OCI-LY1 (cell line): ENCODE measurements at regions not wholly inside any gene's neighbourhood (a gene's known extent, or its start where the extent isn't known, plus 50 kb on each side); places are given as distances from the start of the nearest gene placed in this dataset.
"Not testable (repeated sequence)": the region's sequence is repeated elsewhere in the genome, so short reads cannot be mapped to it uniquely, and the experiment has no call there.

Experiments
- H2AFZ ChIP-seq: fragments of 200-600 bp; sonication (generic), shearing (Covaris generic); 2 replicates; pipeline ENCODE4 v1.6.0; 2014; ENCODE audit warnings: antibody characterized with exemption, mild to moderate bottlenecking, low read length
- H3F3A ChIP-seq: fragments of 200-600 bp; sonication (generic), shearing (Covaris generic); 2 replicates; pipeline ENCODE4 v1.6.0; 2014; ENCODE audit warnings: mild to moderate bottlenecking, antibody characterized with exemption, low read length, moderate library complexity; ENCODE audit not compliant: insufficient read depth
- H3K27ac ChIP-seq: fragments of 200-600 bp; sonication (generic); 2 replicates; pipeline ENCODE4 v1.5.1; 2014; ENCODE audit warnings: low read length, mixed run types, mild to moderate bottlenecking, low read depth; ENCODE audit not compliant: poor library complexity, severe bottlenecking
- H3K27me3 ChIP-seq: fragments of 200-600 bp; sonication (generic); 2 replicates; pipeline ENCODE4 v1.6.0; 2014; ENCODE audit warnings: antibody characterized with exemption, mild to moderate bottlenecking, low read length, moderate library complexity; ENCODE audit not compliant: insufficient read depth
- H3K36me3 ChIP-seq: fragments of 200-600 bp; sonication (generic); 2 replicates; pipeline ENCODE4 v1.6.1; 2014; ENCODE audit warnings: mild to moderate bottlenecking, antibody characterized with exemption, low read length, moderate library complexity, mixed read lengths; ENCODE audit not compliant: insufficient read depth
- H3K4me1 ChIP-seq: fragments of 200-600 bp; sonication (generic); 2 replicates; pipeline ENCODE4 v1.5.1; 2014; ENCODE audit warnings: mild to moderate bottlenecking, low read length, moderate library complexity; ENCODE audit not compliant: insufficient read depth, severe bottlenecking
- H3K4me2 ChIP-seq: fragments of 200-600 bp; sonication (generic), shearing (Covaris generic); 2 replicates; pipeline ENCODE4 v1.6.1; 2014; ENCODE audit warnings: low read length
- H3K4me3 ChIP-seq: fragments of 200-600 bp; sonication (generic); 2 replicates; pipeline ENCODE4 v1.5.1; 2014; ENCODE audit warnings: low read length, low read depth, mild to moderate bottlenecking, mixed read lengths; ENCODE audit not compliant: poor library complexity, severe bottlenecking
- H3K79me2 ChIP-seq: fragments of 200-600 bp; shearing (Covaris generic); 2 replicates; pipeline ENCODE4 v1.6.1; 2016; ENCODE audit warnings: mixed run types, low read length, mixed read lengths; ENCODE audit not compliant: insufficient read depth
- H3K9ac ChIP-seq: fragments of 200-600 bp; sonication (generic), shearing (Covaris generic); 2 replicates; pipeline ENCODE4 v1.6.1; 2014; ENCODE audit warnings: mild to moderate bottlenecking, low read length, mixed read lengths
- H3K9me2 ChIP-seq: fragments of 200-600 bp; sonication (generic), shearing (Covaris generic); 2 replicates; pipeline ENCODE4 v1.6.1; 2014; ENCODE audit warnings: low read depth, mild to moderate bottlenecking, low read length, mixed read lengths
- H3K9me3 ChIP-seq: fragments of 200-600 bp; shearing (Covaris generic); 2 replicates; pipeline ENCODE4 v1.6.1; 2014; ENCODE audit warnings: low read length, mixed read lengths
- H4K20me1 ChIP-seq: fragments of 200-600 bp; sonication (generic), shearing (Covaris generic); 2 replicates; pipeline ENCODE4 v1.6.0; 2016; ENCODE audit warnings: mild to moderate bottlenecking, low read length; ENCODE audit not compliant: insufficient read depth
- EZH2 ChIP-seq: fragments of 200-600 bp; sonication (generic), shearing (Covaris generic); IDR thresholded peaks from 2 replicates; pipeline ENCODE4 v1.8.0; 2017; ENCODE audit warnings: borderline replicate concordance, mixed run types, mild to moderate bottlenecking, antibody characterized with exemption, low read length, moderate library complexity, mixed read lengths
- TF ChIP-seq, protein P1 (sequence below): fragments of 200-600 bp; sonication (generic), shearing (Covaris generic); IDR thresholded peaks from 2 replicates; pipeline ENCODE4 v1.5.1; 2017; ENCODE audit warnings: mild to moderate bottlenecking, antibody characterized with exemption, low read length, moderate library complexity, mixed read lengths

DNA sequence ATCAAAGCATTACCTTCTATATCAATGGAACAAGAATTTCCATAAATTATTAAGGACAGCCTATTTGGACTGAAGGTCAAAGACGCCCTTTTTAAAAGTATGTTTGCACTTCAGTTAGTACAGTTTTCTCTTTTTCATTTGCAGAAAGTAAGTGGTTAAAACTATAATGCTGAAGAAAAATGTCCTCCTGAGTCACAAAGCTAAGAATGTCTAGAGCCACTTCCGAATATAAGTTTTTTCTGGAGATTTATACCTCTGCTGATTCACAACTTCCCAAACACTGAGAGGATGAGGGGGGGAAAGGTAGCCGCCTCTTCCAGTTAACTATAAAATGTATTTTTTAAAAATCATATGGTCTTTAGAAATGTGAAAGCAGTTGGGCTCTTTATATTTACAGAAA, 84.9 kb downstream of the DUSP6 start:
- Histone ChIP-seq H3K9me2 (no peaks in the 10 kb centered on the region), H3K4me2 (no peak overlapping the region), H3K79me2 (no peaks in the 10 kb centered on the region), H3K27ac (no peak overlapping the region), H3K36me3 (no peaks in the 10 kb centered on the region), H2AFZ (no peak overlapping the region), H3K9ac (no peak overlapping the region), H3K4me1 (no peaks in the 10 kb centered on the region), H4K20me1 (no peaks in the 10 kb centered on the region), H3F3A (no peaks in the 10 kb centered on the region), H3K9me3 (no peaks in the 10 kb centered on the region; the same call in 1 of the 2 replicates), H3K4me3 (no peak overlapping the region), H3K27me3 (no peaks in the 10 kb centered on the region)
- TF ChIP-seq, protein P1, sequence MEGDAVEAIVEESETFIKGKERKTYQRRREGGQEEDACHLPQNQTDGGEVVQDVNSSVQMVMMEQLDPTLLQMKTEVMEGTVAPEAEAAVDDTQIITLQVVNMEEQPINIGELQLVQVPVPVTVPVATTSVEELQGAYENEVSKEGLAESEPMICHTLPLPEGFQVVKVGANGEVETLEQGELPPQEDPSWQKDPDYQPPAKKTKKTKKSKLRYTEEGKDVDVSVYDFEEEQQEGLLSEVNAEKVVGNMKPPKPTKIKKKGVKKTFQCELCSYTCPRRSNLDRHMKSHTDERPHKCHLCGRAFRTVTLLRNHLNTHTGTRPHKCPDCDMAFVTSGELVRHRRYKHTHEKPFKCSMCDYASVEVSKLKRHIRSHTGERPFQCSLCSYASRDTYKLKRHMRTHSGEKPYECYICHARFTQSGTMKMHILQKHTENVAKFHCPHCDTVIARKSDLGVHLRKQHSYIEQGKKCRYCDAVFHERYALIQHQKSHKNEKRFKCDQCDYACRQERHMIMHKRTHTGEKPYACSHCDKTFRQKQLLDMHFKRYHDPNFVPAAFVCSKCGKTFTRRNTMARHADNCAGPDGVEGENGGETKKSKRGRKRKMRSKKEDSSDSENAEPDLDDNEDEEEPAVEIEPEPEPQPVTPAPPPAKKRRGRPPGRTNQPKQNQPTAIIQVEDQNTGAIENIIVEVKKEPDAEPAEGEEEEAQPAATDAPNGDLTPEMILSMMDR = no peak
- TF ChIP-seq EZH2 = no peak

DNA sequence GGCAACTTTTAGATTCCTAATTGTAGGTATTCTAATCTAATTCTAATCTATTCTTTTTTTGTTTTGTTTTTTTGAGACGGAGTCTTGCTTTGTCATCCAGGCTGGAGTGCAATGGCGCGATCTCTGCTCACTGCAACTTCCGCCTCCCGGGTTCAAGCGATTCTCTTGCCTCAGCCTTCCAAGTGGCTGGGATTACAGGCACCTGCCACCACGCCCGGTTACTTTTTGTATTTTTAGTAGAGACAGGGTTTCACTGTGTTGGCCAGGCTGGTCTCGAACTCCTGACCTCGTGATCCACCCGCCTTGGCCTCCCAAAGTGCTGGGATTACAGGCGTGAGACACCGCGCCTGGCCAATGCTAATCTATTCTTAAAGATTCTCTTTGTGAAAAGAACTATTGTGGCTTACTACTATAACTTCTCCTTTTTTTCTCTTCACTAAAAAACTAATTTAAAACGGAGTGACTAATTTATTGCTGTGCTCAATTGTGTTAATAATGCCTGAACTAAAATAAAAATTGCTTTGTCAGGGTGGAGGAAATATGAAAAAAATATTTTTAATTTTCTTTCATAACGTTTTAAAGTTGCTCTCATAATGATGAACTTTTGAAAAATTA, 85.6 kb downstream of the DUSP6 start:
- not testable (repeated sequence) for H3K4me1 ChIP-seq, H4K20me1 ChIP-seq, H3F3A ChIP-seq, H3K4me2 ChIP-seq, H3K4me3 ChIP-seq, H3K9me2 ChIP-seq, H3K27me3 ChIP-seq, H3K27ac ChIP-seq, H2AFZ ChIP-seq, H3K9me3 ChIP-seq, H3K79me2 ChIP-seq, H3K9ac ChIP-seq, H3K36me3 ChIP-seq

DNA sequence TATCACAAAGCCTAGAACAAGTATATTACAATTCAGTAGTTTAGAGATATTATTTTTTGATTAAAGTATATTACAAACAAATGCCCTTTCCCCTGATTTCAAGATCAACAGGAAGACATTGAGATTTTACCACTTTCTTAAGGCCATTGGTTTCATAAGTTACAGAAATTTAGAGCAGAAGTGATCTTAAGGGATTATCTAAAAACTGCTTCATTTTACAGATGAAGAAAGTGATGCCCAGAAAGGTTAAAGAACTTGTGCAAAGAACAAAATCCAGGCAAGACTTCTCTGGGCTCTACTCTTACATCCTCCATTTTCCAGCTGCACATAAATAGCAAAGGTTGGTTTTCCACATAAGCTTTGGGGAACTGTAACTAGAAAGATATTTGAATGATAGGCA, 87.5 kb downstream of the DUSP6 start:
- H3K27ac ChIP-seq = no peak overlapping the region
- TF ChIP-seq, protein P1 = no peak
- TF ChIP-seq EZH2 = no peak
- no peaks in the 10 kb centered on the region for H3K4me1 ChIP-seq
- H3K27me3 ChIP-seq = no peaks in the 10 kb centered on the region
- H4K20me1 ChIP-seq = no peaks in the 10 kb centered on the region
- H3K9me3 ChIP-seq = no peaks in the 10 kb centered on the region
- H2AFZ ChIP-seq = no peak overlapping the region
- H3K79me2 ChIP-seq = no peaks in the 10 kb centered on the region
- no peak overlapping the region for H3K4me3 ChIP-seq
- H3K4me2 ChIP-seq = no peak overlapping the region
- H3K36me3 ChIP-seq = no peaks in the 10 kb centered on the region
- H3F3A ChIP-seq = no peaks in the 10 kb centered on the region
- no peaks in the 10 kb centered on the region for H3K9me2 ChIP-seq
- no peak overlapping the region for H3K9ac ChIP-seq

DNA sequence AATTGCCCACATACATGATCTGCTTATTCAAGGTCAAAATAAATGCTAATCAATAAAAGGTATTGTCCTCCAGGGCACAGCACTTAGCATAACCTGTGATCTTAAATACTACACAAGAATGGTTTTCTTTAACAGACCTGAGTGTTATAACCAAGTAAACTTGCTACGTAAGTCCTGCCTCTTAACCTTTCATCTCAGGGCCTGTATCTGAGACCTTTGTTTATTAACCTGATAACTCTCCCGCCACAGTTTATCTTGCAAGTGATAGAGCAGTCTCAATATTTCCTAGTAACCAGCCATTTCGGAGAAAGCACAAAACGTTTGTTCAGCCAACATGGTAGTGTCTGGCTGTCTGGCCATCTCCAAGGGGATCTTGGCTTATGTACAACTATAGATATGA, 88.4 kb downstream of the DUSP6 start:
- Histone ChIP-seq H3F3A (no peaks in the 10 kb centered on the region), H4K20me1 (no peaks in the 10 kb centered on the region), H3K4me2 (no peak overlapping the region), H3K9me2 (no peaks in the 10 kb centered on the region), H3K79me2 (no peaks in the 10 kb centered on the region), H2AFZ (no peak overlapping the region), H3K9ac (no peak overlapping the region), H3K36me3 (no peaks in the 10 kb centered on the region), H3K4me3 (no peak overlapping the region), H3K27ac (no peak overlapping the region), H3K4me1 (no peaks in the 10 kb centered on the region), H3K9me3 (no peaks in the 10 kb centered on the region), H3K27me3 (no peaks in the 10 kb centered on the region)
- no peak for TF ChIP-seq EZH2
- TF ChIP-seq, protein P1 = no peak
